Retinal pigment epithelial cell (primary cell): ENCODE measurements at regions not wholly inside any gene's neighbourhood (a gene's known extent, or its start where the extent isn't known, plus 50 kb on each side); places are given as distances from the start of the nearest gene placed in this dataset.
"Not testable (repeated sequence)": the region's sequence is repeated elsewhere in the genome, so short reads cannot be mapped to it uniquely, and the experiment has no call there.

Experiments used
- DNase-seq: peaks from one replicate; pipeline ENCODE4 v3.0.0-alpha.2; 2010; ENCODE audit warnings: low read depth
- H3K4me3 ChIP-seq: 2 replicates; pipeline ENCODE4 v1.5.1; 2011; ENCODE audit warnings: mild to moderate bottlenecking, low read length, control low read depth, moderate library complexity
- CTCF ChIP-seq: conservative IDR thresholded peaks from 2 replicates; pipeline ENCODE4 v1.5.1; 2011; ENCODE audit warnings: low read depth, low read length, control low read depth, inconsistent platforms

GRCh38 chr15:81924729-81925128 lies 121.1 kb downstream of the MEX3B start:
- DNase-seq, result no peak
- no peak for TF ChIP-seq CTCF
- no peak overlapping the region for H3K4me3 ChIP-seq

- no peak for TF ChIP-seq CTCF
- no peak overlapping the region for H3K4me3 ChIP-seq
- no peak for DNase-seq
These were observed 122.1 kb downstream of the MEX3B start for GRCh38 chr15:81923561-81924350.

GRCh38 chr15:81922143-81922542 lies 123.7 kb downstream of the MEX3B start:
- TF ChIP-seq CTCF, result no peak
- H3K4me3 ChIP-seq, result no peak overlapping the region
- DNase-seq, result no peak

- no peak for DNase-seq
- no peak overlapping the region for H3K4me3 ChIP-seq
- TF ChIP-seq CTCF, result no peak
These were observed 124.7 kb downstream of the MEX3B start for GRCh38 chr15:81921163-81921562.

- H3K4me3 ChIP-seq, result not testable (repeated sequence)
These were observed 127.1 kb downstream of the MEX3B start for GRCh38 chr15:81918767-81919166.

GRCh38 chr15:81916451-81916850 lies 129.4 kb downstream of the MEX3B start:
- no peak for TF ChIP-seq CTCF
- no peak overlapping the region for H3K4me3 ChIP-seq
- DNase-seq, result no peak

More at GRCh38 chr15:81918767-81919166, 127.1 kb downstream of the MEX3B start:
- DNase-seq, result not testable (repeated sequence)

- DNase-seq, result no peak
- no peak overlapping the region for H3K4me3 ChIP-seq
- no peak for TF ChIP-seq CTCF
These were observed 129.8 kb downstream of the MEX3B start for GRCh38 chr15:81915990-81916389.
